ENCODE measurements at regions not wholly inside any gene's neighbourhood (a gene's known extent, or its start where the extent isn't known, plus 50 kb on each side); places are given as distances from the start of the nearest gene placed in this dataset.

DNA sequence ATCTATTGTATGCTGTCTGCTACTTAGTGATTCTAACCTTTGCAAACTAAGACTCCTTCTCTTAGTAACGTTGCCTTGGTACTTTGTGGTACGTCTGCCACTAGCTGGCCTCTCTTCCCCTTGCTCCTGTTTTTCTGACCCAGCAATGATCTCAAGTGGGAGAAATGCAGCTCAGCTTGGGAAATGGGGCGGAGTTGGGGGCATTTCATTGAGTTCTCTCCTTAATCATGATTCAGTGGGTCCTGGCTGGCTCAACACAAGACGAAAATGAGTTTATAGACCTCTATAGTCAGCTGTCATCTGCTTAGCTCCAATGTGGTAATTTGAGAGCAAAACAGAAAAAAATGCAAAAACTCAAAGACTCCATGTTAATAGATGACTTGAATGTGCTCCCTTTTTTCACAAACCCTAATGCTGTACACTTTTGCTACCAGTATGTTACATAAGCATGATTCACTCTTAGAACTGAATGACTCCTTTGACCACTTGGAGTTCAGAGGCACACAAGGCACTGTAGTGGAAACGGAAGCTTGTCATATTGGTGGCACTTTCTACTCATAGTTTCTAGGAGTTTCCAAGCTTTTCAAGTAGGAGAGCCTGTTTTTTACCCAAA lies 55.3 kb upstream of the SOX4 start:
- no peak for DNase-seq
- Mint-ChIP-seq H3K4me3 (no peak overlapping the region), H3K9me3 (peaks cover 1% of the 10 kb centered on the region), H3K27ac (no peak overlapping the region), H3K36me3 (no peaks in the 10 kb centered on the region), H3K27me3 (peaks cover 8% of the 10 kb centered on the region), H3K4me1 (no peaks in the 10 kb centered on the region)

GRCh38 chr6:21539621-21540100 lies 53.9 kb upstream of the SOX4 start:
- DNase-seq: no peak
- peaks cover 8% of the 10 kb centered on the region for H3K27me3 Mint-ChIP-seq

More at GRCh38 chr6:21539621-21540100, 53.9 kb upstream of the SOX4 start:
- Mint-ChIP-seq H3K27ac (no peak overlapping the region), H3K9me3 (peaks cover 4% of the 10 kb centered on the region), H3K4me3 (no peak overlapping the region), H3K4me1 (no peaks in the 10 kb centered on the region), H3K36me3 (no peaks in the 10 kb centered on the region)

All from activated naive CD8-positive, alpha-beta T cell treated with anti-CD3 and anti-CD28 coated beads for 36 hours (primary cell).